BLaER1 treated with 17β-estradiol and CSF1 and Interleukin-3, amounts not matched to agents 10 nM and 100 nM (cell line): ENCODE measurements at regions not wholly inside any gene's neighbourhood (a gene's known extent, or its start where the extent isn't known, plus 50 kb on each side); places are given as distances from the start of the nearest gene placed in this dataset.

ENCODE experiments used
- H3K27ac ChIP-seq, 11 experiments: shearing (Covaris generic); formaldehyde crosslinking; 2 replicates each; pipeline ENCODE4 v1.8.1; 2022
- H3K27me3 ChIP-seq, 11 experiments: shearing (Covaris generic); formaldehyde crosslinking; 2 replicates each; pipeline ENCODE4 v1.8.1; 2022
- H3K36me3 ChIP-seq, 11 experiments: shearing (Covaris generic); formaldehyde crosslinking; 2 replicates each; pipeline ENCODE4 v1.8.1; 2022
- H3K4me1 ChIP-seq, 10 experiments: shearing (Covaris generic); formaldehyde crosslinking; 2 replicates each; pipeline ENCODE4 v1.8.1; 2022
- H3K4me2 ChIP-seq, 11 experiments: shearing (Covaris generic); formaldehyde crosslinking; 2 replicates each; pipeline ENCODE4 v1.8.1; 2022
- H3K4me3 ChIP-seq, 10 experiments: shearing (Covaris generic); formaldehyde crosslinking; 2 replicates each; pipeline ENCODE4 v1.8.1; 2022
- H3K9ac ChIP-seq, 11 experiments: shearing (Covaris generic); formaldehyde crosslinking; 2 replicates each; pipeline ENCODE4 v1.8.1; 2022
- H3K9me3 ChIP-seq, 11 experiments: shearing (Covaris generic); formaldehyde crosslinking; replicated peaks in 1 of 11; 2 replicates each; pipeline ENCODE4 v1.8.1; 2022
- H4K20me1 ChIP-seq, 11 experiments: shearing (Covaris generic); formaldehyde crosslinking; 2 replicates each; pipeline ENCODE4 v1.8.1; 2022
- Cebpa-rat ChIP-seq, 11 experiments: shearing (Covaris generic); IDR thresholded peaks; 2 replicates each; pipeline ENCODE4 v1.8.1; 2022

DNA sequence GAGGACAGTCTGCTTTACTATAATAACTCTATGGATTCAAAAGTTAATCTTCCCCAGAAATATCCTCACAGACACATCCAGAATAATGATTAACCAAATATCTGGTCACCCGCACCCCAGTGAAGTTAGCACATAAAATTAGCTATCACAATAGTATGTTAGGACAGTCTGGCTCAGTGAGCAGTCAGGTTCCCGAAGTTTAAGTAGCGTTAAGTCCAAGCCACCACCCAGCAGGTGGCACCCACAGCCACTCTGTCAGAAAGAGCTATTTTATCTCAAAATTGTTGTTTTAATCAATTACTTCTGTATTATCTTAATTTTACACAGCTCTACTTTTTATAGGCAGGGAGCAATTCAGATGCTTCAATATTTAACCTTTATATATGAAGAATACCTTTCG lies 537.5 kb downstream of the MBD2 start:
- Histone ChIP-seq H4K20me1 (no peaks in the 10 kb centered on the region), H3K27me3 (no peaks in the 10 kb centered on the region), H3K4me3 (no peak overlapping the region)

DNA sequence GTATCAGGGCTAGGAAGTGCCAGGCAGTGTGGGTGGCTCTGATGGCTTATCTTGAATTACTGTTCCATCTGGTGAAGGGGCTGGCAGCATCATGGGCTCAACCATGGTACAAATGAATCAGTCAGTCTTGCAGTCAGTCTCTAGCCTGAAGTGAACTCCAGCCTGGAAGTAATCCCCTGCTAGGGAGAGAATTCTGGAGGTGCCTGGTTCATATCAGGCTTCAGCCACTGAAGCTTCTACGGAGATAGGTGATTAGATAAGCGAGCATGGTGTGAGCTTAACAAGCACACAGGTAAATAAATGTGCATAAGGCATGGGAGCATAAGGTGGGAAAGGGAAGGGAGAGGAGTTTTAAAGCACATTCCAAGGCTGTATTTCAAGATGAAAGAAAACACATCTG lies 541.7 kb downstream of the MBD2 start:
- no peak overlapping the region for H3K4me2 ChIP-seq
- no peak overlapping the region for H3K9ac ChIP-seq
- no peaks in the 10 kb centered on the region for H4K20me1 ChIP-seq
- no peaks in the 10 kb centered on the region for H3K4me1 ChIP-seq
- no peaks in the 10 kb centered on the region for H3K36me3 ChIP-seq
- H3K9me3 ChIP-seq: no peaks in the 10 kb centered on the region
- no peak for TF ChIP-seq Cebpa-rat (IDR thresholded peaks at IDR 0.05)
- H3K27me3 ChIP-seq: no peaks in the 10 kb centered on the region
- H3K27ac ChIP-seq: no peak overlapping the region
- H3K4me3 ChIP-seq: no peak overlapping the region

More for the DNA sequence above, 537.5 kb downstream of the MBD2 start:
- Histone ChIP-seq H3K36me3 (no peaks in the 10 kb centered on the region), H3K9me3 (no peaks in the 10 kb centered on the region), H3K4me2 (no peak overlapping the region), H3K9ac (no peak overlapping the region), H3K4me1 (no peaks in the 10 kb centered on the region), H3K27ac (no peak overlapping the region)
- TF ChIP-seq Cebpa-rat (IDR thresholded peaks at IDR 0.05): no peak

DNA sequence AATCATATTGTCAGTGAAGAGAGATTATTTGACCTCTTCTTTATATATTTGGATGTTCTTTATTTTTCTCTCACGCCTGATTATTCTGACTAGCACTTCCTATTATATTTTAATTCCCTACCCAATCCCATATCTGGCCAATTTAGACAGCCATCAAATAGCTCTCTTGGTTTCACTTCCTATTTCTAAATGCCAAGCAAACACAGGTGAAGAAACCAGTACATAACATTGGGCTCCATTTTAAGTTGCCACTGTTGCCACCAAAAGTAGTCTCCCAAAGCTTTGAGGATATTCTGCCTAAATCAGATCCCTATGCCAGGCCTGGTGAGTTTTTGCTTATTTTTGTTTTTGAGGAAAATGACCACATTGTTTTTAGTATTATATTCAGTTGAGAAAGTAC lies 547.0 kb downstream of the MBD2 start:
- Histone ChIP-seq H3K4me3 (no peak overlapping the region), H3K36me3 (no peaks in the 10 kb centered on the region), H3K9me3 (no peaks in the 10 kb centered on the region), H3K27ac (no peak overlapping the region), H3K4me1 (no peaks in the 10 kb centered on the region), H3K27me3 (no peaks in the 10 kb centered on the region), H4K20me1 (no peaks in the 10 kb centered on the region), H3K4me2 (no peak overlapping the region), H3K9ac (no peak overlapping the region)
- TF ChIP-seq Cebpa-rat (IDR thresholded peaks at IDR 0.05): no peak

DNA sequence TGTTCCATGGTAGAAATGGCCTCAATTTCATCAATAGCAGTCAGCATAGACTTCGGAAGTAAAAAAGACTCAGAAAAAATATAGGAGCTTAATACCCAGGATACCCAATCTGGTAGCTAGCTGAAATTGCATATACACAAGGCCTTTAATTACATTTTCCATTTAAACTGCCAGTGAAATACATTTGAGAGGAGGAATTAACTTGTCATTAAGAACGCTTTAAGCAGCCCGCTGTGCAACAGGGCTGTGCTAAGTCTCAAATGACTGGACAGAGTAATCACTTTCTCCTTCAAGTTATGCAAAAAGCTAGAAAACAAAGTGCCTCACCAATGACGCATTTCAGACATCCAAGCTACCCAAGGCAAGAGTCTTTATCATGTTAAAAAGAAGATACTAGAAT lies 558.8 kb downstream of the MBD2 start:
- no peaks in the 10 kb centered on the region for H3K36me3 ChIP-seq
- H3K9ac ChIP-seq: no peak overlapping the region
- H3K4me3 ChIP-seq: no peak overlapping the region
- H3K4me1 ChIP-seq: no peaks in the 10 kb centered on the region
- H4K20me1 ChIP-seq: no peaks in the 10 kb centered on the region
- peaks cover 19 to 32% (median 24%) of the 10 kb centered on the region in 11 experiments; a peak in 20 of 22 replicates for H3K9me3 ChIP-seq
- no peaks in the 10 kb centered on the region for H3K27me3 ChIP-seq
- TF ChIP-seq Cebpa-rat (IDR thresholded peaks at IDR 0.05): no peak
- H3K4me2 ChIP-seq: no peak overlapping the region
- H3K27ac ChIP-seq: no peak overlapping the region

DNA sequence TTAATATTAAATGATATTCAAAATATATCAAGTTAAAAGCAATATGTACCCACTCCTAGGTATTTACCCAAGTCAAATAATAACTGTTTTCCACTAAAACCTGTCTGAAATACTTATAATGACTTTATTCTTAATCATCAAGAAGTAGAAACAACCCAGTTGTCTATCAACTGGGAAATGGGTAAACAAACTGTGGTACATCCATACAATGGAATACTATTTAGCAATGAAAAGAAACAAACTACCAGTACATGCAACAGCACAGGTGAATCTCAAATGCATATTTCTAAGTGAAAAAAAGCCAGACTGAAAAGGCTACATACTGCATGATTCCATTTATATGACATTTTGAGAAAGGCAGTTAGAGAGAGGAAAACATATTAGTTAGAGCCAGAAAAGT lies 559.9 kb downstream of the MBD2 start:
- TF ChIP-seq Cebpa-rat (IDR thresholded peaks at IDR 0.05): no peak
- H3K9ac ChIP-seq: no peak overlapping the region
- no peak overlapping the region for H3K27ac ChIP-seq
- no peaks in the 10 kb centered on the region for H4K20me1 ChIP-seq
- peaks cover 19 to 32% (median 24%) of the 10 kb centered on the region in 11 experiments; a peak in 20 of 22 replicates for H3K9me3 ChIP-seq
- no peaks in the 10 kb centered on the region for H3K27me3 ChIP-seq
- no peak overlapping the region for H3K4me2 ChIP-seq
- H3K4me3 ChIP-seq: no peak overlapping the region
- H3K4me1 ChIP-seq: no peaks in the 10 kb centered on the region
- no peaks in the 10 kb centered on the region for H3K36me3 ChIP-seq

DNA sequence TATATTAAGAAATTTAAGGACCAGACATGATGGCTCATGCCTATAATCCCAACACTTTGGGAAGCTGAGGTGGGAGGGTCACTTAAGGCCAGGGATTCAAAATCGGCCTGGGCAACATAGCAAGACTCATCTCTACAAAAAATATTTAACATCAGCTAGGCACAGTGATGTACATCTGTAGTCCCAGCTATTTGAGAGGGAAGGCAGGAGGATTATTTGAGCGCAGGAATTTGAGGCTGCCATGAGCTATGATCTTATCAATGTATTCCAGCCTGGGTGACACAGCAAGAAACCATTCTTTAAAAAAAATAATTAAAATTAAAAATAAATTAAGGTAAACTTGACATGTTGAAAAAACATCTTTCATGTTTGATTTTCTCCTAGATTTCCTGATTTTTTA lies 564.2 kb downstream of the MBD2 start:
- H3K9me3 ChIP-seq: peaks cover 19 to 32% (median 24%) of the 10 kb centered on the region in 11 experiments; a peak in 20 of 22 replicates
- H3K9ac ChIP-seq: no peak overlapping the region

DNA sequence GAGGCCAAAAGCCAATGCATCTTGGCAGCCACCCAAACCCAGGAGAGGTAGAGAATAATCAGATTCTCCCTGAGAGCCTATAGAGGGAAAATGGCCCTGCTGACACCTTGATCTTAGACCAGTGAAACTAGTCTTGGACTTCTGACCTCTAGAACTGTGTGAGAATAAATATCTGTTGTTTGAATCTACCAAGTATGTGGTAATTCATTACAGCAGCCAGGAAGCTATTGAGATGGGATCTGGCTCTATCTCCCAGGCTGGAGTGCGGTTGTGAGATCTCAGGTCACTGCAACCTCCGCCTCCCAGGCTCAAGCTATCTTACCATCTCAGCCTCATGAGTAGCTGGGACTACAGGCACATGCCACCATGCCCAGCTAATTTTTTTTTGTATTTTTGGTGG lies 567.2 kb downstream of the MBD2 start:
- Histone ChIP-seq H3K4me1 (no peaks in the 10 kb centered on the region), H3K9me3 (peaks cover 2 to 11% (median 8%) of the 10 kb centered on the region in 11 experiments; a peak in 18 of 22 replicates), H3K27ac (no peak overlapping the region), H3K9ac (no peak overlapping the region), H3K36me3 (no peaks in the 10 kb centered on the region), H3K4me3 (no peak overlapping the region), H3K4me2 (no peak overlapping the region), H4K20me1 (no peaks in the 10 kb centered on the region), H3K27me3 (no peaks in the 10 kb centered on the region)
- no peak for TF ChIP-seq Cebpa-rat (IDR thresholded peaks at IDR 0.05)

More for the DNA sequence above, 564.2 kb downstream of the MBD2 start:
- H3K4me3 ChIP-seq: no peak overlapping the region
- no peaks in the 10 kb centered on the region for H4K20me1 ChIP-seq
- no peak overlapping the region for H3K4me2 ChIP-seq
- H3K36me3 ChIP-seq: no peaks in the 10 kb centered on the region
- H3K4me1 ChIP-seq: no peaks in the 10 kb centered on the region
- no peak overlapping the region for H3K27ac ChIP-seq
- TF ChIP-seq Cebpa-rat (IDR thresholded peaks at IDR 0.05): no peak
- no peaks in the 10 kb centered on the region for H3K27me3 ChIP-seq

DNA sequence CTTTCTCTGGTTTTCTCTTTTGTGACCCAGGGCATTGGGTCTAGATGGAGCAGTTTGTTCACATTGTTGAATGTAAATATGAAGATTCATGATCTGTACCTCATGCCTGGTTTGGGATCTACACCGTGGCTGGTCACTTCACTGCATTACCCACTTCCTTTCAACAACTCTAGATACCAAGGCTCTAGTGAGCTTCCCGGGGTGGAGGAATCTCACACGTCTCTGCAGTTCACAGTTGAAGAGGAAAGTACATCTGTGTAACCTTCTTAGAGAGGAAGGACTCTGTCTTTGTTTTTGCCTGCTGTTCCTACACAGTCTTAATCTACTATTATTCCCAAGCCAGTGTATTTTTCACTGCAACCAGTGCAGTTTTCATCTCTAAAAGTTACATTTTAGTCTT lies 574.8 kb downstream of the MBD2 start:
- H3K4me3 ChIP-seq: no peak overlapping the region
- no peak for TF ChIP-seq Cebpa-rat (IDR thresholded peaks at IDR 0.05)
- no peaks in the 10 kb centered on the region for H3K9me3 ChIP-seq
- H3K4me2 ChIP-seq: no peak overlapping the region
- H3K27me3 ChIP-seq: no peaks in the 10 kb centered on the region
- H3K36me3 ChIP-seq: no peaks in the 10 kb centered on the region
- no peaks in the 10 kb centered on the region for H3K4me1 ChIP-seq
- H4K20me1 ChIP-seq: no peaks in the 10 kb centered on the region
- H3K27ac ChIP-seq: no peak overlapping the region
- H3K9ac ChIP-seq: no peak overlapping the region

DNA sequence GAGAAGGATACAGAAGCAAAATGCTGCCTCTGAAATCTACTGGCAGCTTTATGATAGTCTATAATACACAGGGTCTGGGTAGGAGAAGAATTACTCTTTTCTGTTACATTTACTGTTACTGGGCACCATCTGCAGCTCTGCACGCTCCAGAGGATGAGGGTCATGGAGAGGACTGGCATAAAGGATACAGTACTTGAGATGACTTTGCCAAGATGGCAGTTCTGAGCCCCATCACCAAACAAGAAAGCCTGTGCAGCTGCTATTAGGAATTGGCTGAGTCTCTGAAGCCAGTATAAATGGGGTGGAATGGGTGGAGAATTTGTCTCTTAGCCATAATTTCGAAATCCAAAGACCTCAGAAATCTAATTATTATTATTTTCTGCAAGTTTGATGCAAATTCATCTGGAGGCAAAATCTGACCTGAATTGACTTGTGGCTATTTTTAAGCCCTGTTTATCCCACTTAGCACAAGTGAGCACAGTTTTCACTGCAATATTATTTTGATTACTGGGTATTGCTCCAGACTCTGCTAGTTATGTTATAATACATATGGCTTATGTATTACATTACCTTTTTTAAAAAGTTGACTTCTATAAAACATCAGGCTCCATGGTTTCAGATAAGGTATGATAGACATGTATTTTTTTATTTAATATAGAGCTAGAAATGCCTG lies 579.5 kb downstream of the MBD2 start:
- Histone ChIP-seq H3K27me3 (no peaks in the 10 kb centered on the region), H4K20me1 (no peaks in the 10 kb centered on the region), H3K4me2 (no peak overlapping the region), H3K4me3 (no peak overlapping the region), H3K36me3 (no peaks in the 10 kb centered on the region), H3K9ac (no peak overlapping the region), H3K27ac (no peak overlapping the region), H3K4me1 (no peaks in the 10 kb centered on the region), H3K9me3 (peaks cover 0 to 5% (median 0%) of the 10 kb centered on the region in 11 experiments; a peak in 3 of 22 replicates)
- TF ChIP-seq Cebpa-rat (IDR thresholded peaks at IDR 0.05): no peak

DNA sequence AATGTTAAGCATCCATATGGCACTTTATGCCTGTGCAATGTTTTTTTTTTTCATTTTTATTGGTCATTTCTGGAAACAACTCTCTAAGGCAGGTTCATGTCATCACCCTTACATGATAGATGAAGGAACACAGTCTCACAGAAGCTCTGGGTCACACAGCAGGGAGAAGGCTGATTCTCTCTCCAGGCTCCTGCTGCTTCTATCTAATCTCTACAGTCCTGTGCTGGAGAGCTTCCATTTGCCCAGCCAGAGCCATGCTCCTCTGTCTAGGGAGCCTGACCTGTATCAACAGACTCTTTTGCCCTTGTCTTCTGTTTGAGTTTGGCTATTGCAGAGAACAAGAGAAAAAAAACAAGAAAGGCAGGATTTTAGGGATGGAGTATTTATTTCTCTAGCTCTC lies 584.8 kb downstream of the MBD2 start:
- H3K36me3 ChIP-seq: no peaks in the 10 kb centered on the region
- no peaks in the 10 kb centered on the region for H3K4me1 ChIP-seq
- no peak overlapping the region for H3K27ac ChIP-seq
- no peak overlapping the region for H3K9ac ChIP-seq
- peaks cover 0 to 5% (median 0%) of the 10 kb centered on the region in 11 experiments; a peak in 4 of 22 replicates for H3K9me3 ChIP-seq
- no peaks in the 10 kb centered on the region for H4K20me1 ChIP-seq
- no peak overlapping the region for H3K4me2 ChIP-seq
- no peaks in the 10 kb centered on the region for H3K27me3 ChIP-seq
- no peak overlapping the region for H3K4me3 ChIP-seq
- no peak for TF ChIP-seq Cebpa-rat (IDR thresholded peaks at IDR 0.05)
